Neuron (in vitro differentiated cells): ENCODE measurements at regions not wholly inside any gene's neighbourhood (a gene's known extent, or its start where the extent isn't known, plus 50 kb on each side); places are given as distances from the start of the nearest gene placed in this dataset.

Source experiments
- H2AFZ ChIP-seq: one replicate; pipeline ENCODE4 v1.6.1; 2013; ENCODE audit warnings: low read depth, mild to moderate bottlenecking, inconsistent platforms, low read length, moderate library complexity
- H3K27me3 ChIP-seq: one replicate; pipeline ENCODE4 v1.6.1; 2013; ENCODE audit warnings: low read length; ENCODE audit not compliant: insufficient read depth
- H3K36me3 ChIP-seq: one replicate; pipeline ENCODE4 v1.6.1; 2013; ENCODE audit warnings: low read length; ENCODE audit not compliant: insufficient read depth
- H3K4me1 ChIP-seq: one replicate; pipeline ENCODE4 v1.6.1; 2013; ENCODE audit warnings: low read length; ENCODE audit not compliant: insufficient read depth
- H3K4me3 ChIP-seq: 2 replicates; pipeline ENCODE4 v1.5.1; 2013; ENCODE audit warnings: mild to moderate bottlenecking, low read length, moderate library complexity
- H3K9me3 ChIP-seq: one replicate; pipeline ENCODE4 v1.6.1; 2013; ENCODE audit warnings: low read length

GRCh38 chr13:107851670-107852069 is 363.7 kb downstream of the LIG4 start:
- Histone ChIP-seq H2AFZ (no peak overlapping the region), H3K9me3 (no peaks in the 10 kb centered on the region), H3K36me3 (no peaks in the 10 kb centered on the region), H3K27me3 (no peaks in the 10 kb centered on the region), H3K4me1 (no peaks in the 10 kb centered on the region), H3K4me3 (no peak overlapping the region)

DNA sequence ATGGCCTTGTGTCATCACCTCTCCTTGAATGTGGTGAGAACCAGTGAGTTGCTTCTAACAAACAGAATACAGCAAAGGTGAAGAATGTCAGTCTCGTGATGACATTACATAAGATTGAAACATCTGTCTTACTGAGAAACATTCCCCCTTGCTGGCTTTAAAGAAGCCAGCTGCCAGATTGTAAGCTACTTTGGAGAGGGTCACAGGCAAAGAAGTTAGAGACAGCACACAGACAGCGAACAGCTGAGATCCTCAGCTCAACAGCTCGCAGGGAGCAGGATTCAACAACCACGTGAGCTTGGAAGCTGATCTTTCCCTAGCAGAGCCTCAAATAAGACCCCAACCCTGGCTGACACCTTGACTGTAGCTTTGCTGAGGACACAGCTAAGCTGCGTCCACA is 367.9 kb downstream of the LIG4 start:
- H3K4me3 ChIP-seq: no peak overlapping the region
- H2AFZ ChIP-seq: no peak overlapping the region
- H3K27me3 ChIP-seq: no peaks in the 10 kb centered on the region
- no peaks in the 10 kb centered on the region for H3K36me3 ChIP-seq
- no peaks in the 10 kb centered on the region for H3K4me1 ChIP-seq
- H3K9me3 ChIP-seq: no peaks in the 10 kb centered on the region

- no peak overlapping the region for H2AFZ ChIP-seq
- H3K4me1 ChIP-seq: no peaks in the 10 kb centered on the region
- no peaks in the 10 kb centered on the region for H3K9me3 ChIP-seq
- no peak overlapping the region for H3K4me3 ChIP-seq
- no peaks in the 10 kb centered on the region for H3K27me3 ChIP-seq
- H3K36me3 ChIP-seq: no peaks in the 10 kb centered on the region
Observed at GRCh38 chr13:107846642-107847041, 368.7 kb downstream of the LIG4 start.

- Histone ChIP-seq H3K27me3 (no peaks in the 10 kb centered on the region), H3K4me3 (no peak overlapping the region), H3K4me1 (no peaks in the 10 kb centered on the region), H2AFZ (no peak overlapping the region), H3K36me3 (no peaks in the 10 kb centered on the region), H3K9me3 (no peaks in the 10 kb centered on the region)
Observed at GRCh38 chr13:107845911-107846310, 369.4 kb downstream of the LIG4 start.

- Histone ChIP-seq H3K27me3 (no peaks in the 10 kb centered on the region), H2AFZ (no peak overlapping the region), H3K4me1 (no peaks in the 10 kb centered on the region), H3K4me3 (no peak overlapping the region), H3K9me3 (no peaks in the 10 kb centered on the region), H3K36me3 (no peaks in the 10 kb centered on the region)
Observed at GRCh38 chr13:107843681-107844080, 371.7 kb downstream of the LIG4 start.

DNA sequence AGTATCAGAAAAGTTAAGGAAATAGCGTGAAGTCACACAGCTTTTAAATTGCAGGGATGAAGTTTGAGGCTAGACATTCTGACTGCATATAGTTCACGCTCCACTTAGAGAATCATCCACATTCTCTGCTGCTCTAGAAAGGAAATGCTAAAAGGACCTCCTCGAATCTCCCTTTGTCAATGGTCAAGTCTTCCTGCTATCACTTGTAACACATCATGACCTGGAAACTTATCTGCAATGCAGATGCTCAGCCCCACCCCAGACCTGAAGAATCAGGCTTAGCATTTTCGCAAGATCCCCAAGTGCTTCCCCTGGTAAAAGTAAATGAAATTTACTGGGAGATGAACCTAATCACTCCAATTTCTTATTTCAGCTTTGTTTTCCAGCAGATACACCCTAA is 372.1 kb downstream of the LIG4 start:
- H3K27me3 ChIP-seq: no peaks in the 10 kb centered on the region
- H3K4me1 ChIP-seq: no peaks in the 10 kb centered on the region
- H3K36me3 ChIP-seq: no peaks in the 10 kb centered on the region
- H2AFZ ChIP-seq: no peak overlapping the region
- H3K4me3 ChIP-seq: no peak overlapping the region
- no peaks in the 10 kb centered on the region for H3K9me3 ChIP-seq

GRCh38 chr13:107842562-107843180 is 372.7 kb downstream of the LIG4 start:
- Histone ChIP-seq H3K36me3 (no peaks in the 10 kb centered on the region), H2AFZ (no peak overlapping the region), H3K4me1 (no peaks in the 10 kb centered on the region), H3K4me3 (no peak overlapping the region), H3K27me3 (no peaks in the 10 kb centered on the region), H3K9me3 (no peaks in the 10 kb centered on the region)

DNA sequence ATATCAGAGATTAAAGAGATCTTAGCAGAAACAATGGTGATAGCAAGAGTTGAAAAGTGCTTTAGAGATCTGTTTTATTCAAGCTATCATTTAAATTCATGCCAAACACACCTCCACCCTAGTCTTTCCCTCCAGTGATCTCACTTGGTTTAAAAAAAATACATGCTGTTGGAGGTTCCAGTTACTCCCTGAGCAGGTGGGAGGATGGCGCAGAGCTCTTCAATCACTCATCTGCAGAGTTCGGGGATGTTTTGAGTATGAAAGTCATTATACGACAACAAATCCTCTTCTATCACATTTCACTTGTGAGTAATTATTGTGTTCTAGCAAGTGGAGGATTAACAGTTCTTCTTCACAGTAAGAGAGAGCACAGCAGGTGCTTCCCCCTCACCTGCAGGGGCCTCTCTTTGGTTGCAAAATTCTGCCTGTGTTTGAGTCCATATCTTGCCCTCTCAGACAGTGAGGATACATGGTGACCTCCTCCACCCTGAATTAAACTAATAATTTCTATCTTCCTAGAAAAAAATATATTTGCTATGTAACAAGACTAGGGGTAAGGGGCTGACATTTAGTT is 376.7 kb downstream of the LIG4 start:
- no peak overlapping the region for H3K4me3 ChIP-seq
- no peaks in the 10 kb centered on the region for H3K27me3 ChIP-seq
- H3K36me3 ChIP-seq: no peaks in the 10 kb centered on the region

DNA sequence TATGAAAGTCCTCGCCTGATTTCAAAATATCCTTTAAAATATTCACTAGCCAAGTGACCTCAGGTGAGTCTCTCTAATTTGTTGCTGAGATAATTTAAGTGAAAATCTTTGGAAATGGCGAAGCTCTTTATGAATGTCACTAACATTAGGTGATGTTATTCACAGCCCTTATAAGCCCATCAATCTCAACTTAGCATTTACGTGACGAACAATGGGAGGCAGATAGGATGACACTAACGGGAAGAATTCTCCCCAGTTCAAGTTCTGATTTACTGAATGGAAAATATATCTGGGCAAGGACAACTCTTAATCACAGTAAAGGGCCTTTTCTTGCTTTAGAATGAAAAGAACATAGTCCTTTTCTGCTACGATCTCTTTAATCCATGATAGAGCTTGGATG is 378.7 kb downstream of the LIG4 start:
- Histone ChIP-seq H3K27me3 (no peaks in the 10 kb centered on the region), H3K9me3 (no peaks in the 10 kb centered on the region), H2AFZ (no peak overlapping the region), H3K4me3 (no peak overlapping the region), H3K36me3 (no peaks in the 10 kb centered on the region), H3K4me1 (peaks cover 5% of the 10 kb centered on the region)

More for the DNA sequence above, 376.7 kb downstream of the LIG4 start:
- Histone ChIP-seq H3K4me1 (no peaks in the 10 kb centered on the region), H2AFZ (no peak overlapping the region), H3K9me3 (no peaks in the 10 kb centered on the region)

DNA sequence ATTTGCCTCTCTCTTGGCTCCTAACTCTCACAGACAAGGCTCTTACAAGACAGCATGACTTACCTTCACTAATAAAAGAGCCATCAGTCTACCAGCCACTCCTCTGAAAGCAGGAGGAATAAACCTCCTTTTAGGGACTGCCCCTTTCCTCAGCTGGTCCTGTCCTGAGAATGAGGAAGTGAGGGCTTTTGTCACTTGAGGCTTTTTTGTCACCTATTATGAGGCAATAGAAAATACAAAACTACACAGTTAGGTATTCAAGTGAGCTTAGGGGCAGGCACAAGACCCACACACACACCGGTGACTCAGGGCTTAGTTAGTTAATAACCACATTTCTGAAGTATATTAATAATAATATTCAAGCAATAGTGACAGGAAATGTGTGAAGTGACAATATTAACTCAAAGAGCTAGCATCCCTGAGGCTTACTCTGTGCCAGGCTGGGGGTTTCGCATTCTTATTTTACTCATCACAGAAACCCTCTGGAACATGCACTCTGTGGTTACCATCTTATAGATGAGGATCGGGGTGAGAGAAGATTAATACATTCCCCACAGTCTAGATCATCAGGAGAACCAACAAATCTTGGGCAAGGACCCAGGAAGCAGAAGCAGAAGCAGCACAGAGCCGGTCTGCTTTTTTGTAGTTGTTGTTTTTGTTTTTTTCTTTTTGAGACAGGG is 379.9 kb downstream of the LIG4 start:
- H3K4me3 ChIP-seq: no peak overlapping the region
- H3K36me3 ChIP-seq: no peaks in the 10 kb centered on the region
- H3K4me1 ChIP-seq: peaks cover 5% of the 10 kb centered on the region
- no peaks in the 10 kb centered on the region for H3K27me3 ChIP-seq
- H3K9me3 ChIP-seq: no peaks in the 10 kb centered on the region
- H2AFZ ChIP-seq: no peak overlapping the region

DNA sequence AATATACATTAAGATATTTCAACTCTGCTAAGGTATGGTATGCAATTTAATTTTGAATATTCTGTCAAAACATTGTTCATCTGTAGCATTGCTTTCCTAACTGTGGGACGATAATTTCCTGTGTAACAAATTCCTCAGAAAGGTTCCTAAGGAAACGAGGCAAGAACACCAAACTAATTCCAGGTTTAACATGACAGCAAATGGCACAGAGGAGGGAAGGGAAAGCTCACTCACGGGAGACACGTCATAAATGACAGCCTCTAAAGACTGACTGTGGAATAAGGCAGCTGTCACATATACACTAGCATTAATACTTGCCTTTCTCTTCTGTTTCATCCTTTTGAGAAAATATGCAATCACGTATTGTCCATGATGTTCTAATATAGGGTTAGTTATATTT is 380.6 kb downstream of the LIG4 start:
- Histone ChIP-seq H3K27me3 (no peaks in the 10 kb centered on the region), H3K36me3 (no peaks in the 10 kb centered on the region), H3K4me1 (peaks cover 5% of the 10 kb centered on the region), H3K4me3 (no peak overlapping the region), H2AFZ (no peak overlapping the region), H3K9me3 (no peaks in the 10 kb centered on the region)

- Histone ChIP-seq H3K9me3 (no peaks in the 10 kb centered on the region), H3K4me1 (peaks cover 5% of the 10 kb centered on the region), H3K27me3 (no peaks in the 10 kb centered on the region), H3K4me3 (no peak overlapping the region), H3K36me3 (no peaks in the 10 kb centered on the region), H2AFZ (no peak overlapping the region)
Observed at GRCh38 chr13:107834281-107834680, 381.1 kb downstream of the LIG4 start.

DNA sequence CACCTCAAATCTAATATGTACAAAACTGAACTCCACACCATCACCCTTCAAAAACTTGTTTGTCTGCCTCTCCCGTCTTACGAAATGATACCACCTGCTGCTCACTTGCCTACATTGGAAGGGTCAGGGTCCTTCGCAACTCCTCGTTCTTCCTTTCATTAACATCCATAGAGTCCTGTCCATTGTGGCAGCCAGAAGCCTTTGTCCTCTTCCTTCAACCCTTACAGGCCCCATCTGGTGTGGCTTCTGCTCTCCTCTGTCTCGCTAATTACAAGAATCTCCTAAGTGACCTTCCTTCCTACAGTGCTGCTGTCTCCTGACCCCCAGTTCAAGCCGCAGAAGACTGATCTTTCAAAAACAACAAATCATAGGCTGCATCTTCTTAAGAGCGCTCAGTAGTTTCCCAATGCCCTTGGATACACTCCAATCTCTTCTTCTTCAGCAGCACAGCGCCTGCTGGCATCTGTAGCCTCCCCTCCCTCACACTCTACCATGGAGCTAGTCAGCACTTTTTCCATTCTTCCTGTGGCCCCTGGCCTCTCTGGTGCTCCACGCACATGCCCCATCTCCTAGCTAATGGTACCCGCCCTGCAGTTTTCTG is 382.7 kb downstream of the LIG4 start:
- peaks cover 5% of the 10 kb centered on the region for H3K4me1 ChIP-seq
- H2AFZ ChIP-seq: no peak overlapping the region
- H3K36me3 ChIP-seq: no peaks in the 10 kb centered on the region
- H3K4me3 ChIP-seq: no peak overlapping the region
- H3K9me3 ChIP-seq: no peaks in the 10 kb centered on the region
- no peaks in the 10 kb centered on the region for H3K27me3 ChIP-seq
